Sigmoid colon (tissue), 6 donors: ENCODE measurements at regions not wholly inside any gene's neighbourhood (a gene's known extent, or its start where the extent isn't known, plus 50 kb on each side); places are given as distances from the start of the nearest gene placed in this dataset.

Experiments
- DNase-seq: peaks from one replicate; pipeline ENCODE4 v3.0.0-alpha.2; 2019
- H3K27ac ChIP-seq, 4 donors: fragments of 200-600 bp; sonication (generic); one replicate each; pipeline ENCODE4 v1.5.1; 2016 to 2019; ENCODE audit warnings: mild to moderate bottlenecking in 1 of 4
- H3K27me3 ChIP-seq, 3 donors: fragments of 200-600 bp; sonication (generic); one replicate each; pipeline ENCODE4 v1.5.1; 2019; ENCODE audit warnings: mild to moderate bottlenecking in 1 of 3
- H3K36me3 ChIP-seq, 4 donors: fragments of 200-600 bp; sonication (generic); one replicate each; pipeline ENCODE4 v1.5.1; 2016 to 2019
- H3K4me1 ChIP-seq, 4 donors: fragments of 200-600 bp; sonication (generic); one replicate each; pipeline ENCODE4 v1.5.1; 2017 to 2019
- H3K4me3 ChIP-seq, 4 donors: fragments of 200-600 bp; sonication (generic); one replicate each; pipeline ENCODE4 v1.5.1; 2017 to 2019; ENCODE audit warnings: mild to moderate bottlenecking in 2 of 4, moderate library complexity in 1 of 4
- H3K9me3 ChIP-seq, 4 donors: fragments of 200-600 bp in 3 of 4; sonication (generic) in 3 of 4; one replicate each; pipeline versions ENCODE4 v1.5.1 to v1.6.1; 2013 to 2019
- EP300 ChIP-seq, 4 donors: sonication (generic); formaldehyde crosslinking; IDR thresholded peaks; one replicate each; pipeline ENCODE4 v1.6.1; 2017; ENCODE audit warnings: antibody characterized with exemption in 4 of 4
- POLR2A ChIP-seq, 2 donors: fragments of 450-650 bp; IDR thresholded peaks; one replicate each; pipeline ENCODE4 v1.6.1; 2016; ENCODE audit warnings: antibody characterized with exemption in 2 of 2, mild to moderate bottlenecking in 2 of 2, moderate library complexity in 2 of 2
- POLR2AphosphoS5 ChIP-seq, 4 donors: sonication (generic); formaldehyde crosslinking; IDR thresholded peaks; one replicate each; pipeline ENCODE4 v1.6.1; 2017; ENCODE audit warnings: antibody characterized with exemption in 4 of 4
- WGBS, 2 donors: extraction: QIAGEN DNeasy Blood & Tissue Kit; methylation state at CpG; one replicate each; pipeline ENCODE4 v1.1.7; 2013; 5-methylcytosine and 5-hydroxymethylcytosine counted together
- intact Hi-C: fragments of 100-400 bp; cut with DNase I; formaldehyde crosslinking; loops from one replicate; pipeline ENCODE4 v1.15.1; 2023
- TF ChIP-seq, protein P1 (sequence below), 4 experiments: fragments of 450-650 bp in 3 of 4; fragments of 200-600 bp in 1 of 4; IDR thresholded peaks; one replicate each; pipeline ENCODE4 v1.5.1; 2016 to 2019; ENCODE audit warnings: antibody characterized with exemption in 4 of 4, mild to moderate bottlenecking in 3 of 4, moderate library complexity in 2 of 4
- donor health status: healthy with polysubstance abuse.
- donor health status: healthy.

DNA sequence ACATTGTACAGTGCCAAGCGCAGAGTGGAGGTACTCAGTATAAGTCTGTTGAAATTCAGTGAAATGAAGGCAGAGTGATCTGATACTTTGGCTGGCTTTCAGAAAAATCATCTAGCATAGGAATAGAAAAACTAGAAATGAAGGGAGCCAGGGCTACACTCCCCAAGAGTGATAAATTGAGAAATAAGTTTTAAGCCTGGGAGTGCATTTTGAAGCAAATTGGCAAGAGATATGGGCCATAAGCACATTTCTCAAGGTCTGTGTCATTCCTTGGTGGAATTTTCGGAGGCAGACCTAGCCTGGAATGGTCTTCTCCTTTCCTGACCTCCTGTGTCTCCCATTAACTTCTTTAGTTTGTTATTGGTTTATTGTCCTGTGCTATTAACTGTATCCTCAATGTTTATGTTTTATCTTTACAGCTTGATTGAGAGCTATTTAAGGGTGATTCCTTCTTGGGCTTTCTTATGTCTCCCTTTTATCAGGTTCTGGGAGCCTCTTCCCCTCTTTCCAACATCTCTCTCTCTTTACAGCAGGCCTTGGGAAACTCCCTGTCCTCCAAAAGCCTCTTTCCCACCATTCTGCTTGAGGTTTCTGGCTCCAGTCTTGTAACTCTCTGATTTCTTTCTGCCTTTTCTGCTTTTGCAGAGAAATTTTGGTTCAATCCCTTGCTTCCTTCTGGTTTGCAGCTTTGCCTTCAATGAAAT, 649.5 kb downstream of the SLC4A3 start:
- Histone ChIP-seq H3K27me3 (no peaks in the 10 kb centered on the region), H3K4me3 (no peak overlapping the region), H3K9me3 (no peaks in the 10 kb centered on the region), H3K4me1 (peaks cover 0 to 18% (median 11%) of the 10 kb centered on the region in 4 donors), H3K27ac (peak overlapping the region in 1 of 4 donors; percentile 38), H3K36me3 (no peaks in the 10 kb centered on the region)
- no peak for DNase-seq
- 80 to 91% methylated on average over 2 of the region's 2 CpGs for WGBS, 2 donors
- intact Hi-C loops, result no loop called here
- TF ChIP-seq POLR2AphosphoS5 (IDR thresholded peaks at IDR 0.05), result no peak
- TF ChIP-seq POLR2A (IDR thresholded peaks at IDR 0.05), result no peak
- TF ChIP-seq EP300 (IDR thresholded peaks at IDR 0.05), result no peak
- TF ChIP-seq, protein P1, sequence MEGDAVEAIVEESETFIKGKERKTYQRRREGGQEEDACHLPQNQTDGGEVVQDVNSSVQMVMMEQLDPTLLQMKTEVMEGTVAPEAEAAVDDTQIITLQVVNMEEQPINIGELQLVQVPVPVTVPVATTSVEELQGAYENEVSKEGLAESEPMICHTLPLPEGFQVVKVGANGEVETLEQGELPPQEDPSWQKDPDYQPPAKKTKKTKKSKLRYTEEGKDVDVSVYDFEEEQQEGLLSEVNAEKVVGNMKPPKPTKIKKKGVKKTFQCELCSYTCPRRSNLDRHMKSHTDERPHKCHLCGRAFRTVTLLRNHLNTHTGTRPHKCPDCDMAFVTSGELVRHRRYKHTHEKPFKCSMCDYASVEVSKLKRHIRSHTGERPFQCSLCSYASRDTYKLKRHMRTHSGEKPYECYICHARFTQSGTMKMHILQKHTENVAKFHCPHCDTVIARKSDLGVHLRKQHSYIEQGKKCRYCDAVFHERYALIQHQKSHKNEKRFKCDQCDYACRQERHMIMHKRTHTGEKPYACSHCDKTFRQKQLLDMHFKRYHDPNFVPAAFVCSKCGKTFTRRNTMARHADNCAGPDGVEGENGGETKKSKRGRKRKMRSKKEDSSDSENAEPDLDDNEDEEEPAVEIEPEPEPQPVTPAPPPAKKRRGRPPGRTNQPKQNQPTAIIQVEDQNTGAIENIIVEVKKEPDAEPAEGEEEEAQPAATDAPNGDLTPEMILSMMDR (IDR thresholded peaks at IDR 0.05), result no peak

DNA sequence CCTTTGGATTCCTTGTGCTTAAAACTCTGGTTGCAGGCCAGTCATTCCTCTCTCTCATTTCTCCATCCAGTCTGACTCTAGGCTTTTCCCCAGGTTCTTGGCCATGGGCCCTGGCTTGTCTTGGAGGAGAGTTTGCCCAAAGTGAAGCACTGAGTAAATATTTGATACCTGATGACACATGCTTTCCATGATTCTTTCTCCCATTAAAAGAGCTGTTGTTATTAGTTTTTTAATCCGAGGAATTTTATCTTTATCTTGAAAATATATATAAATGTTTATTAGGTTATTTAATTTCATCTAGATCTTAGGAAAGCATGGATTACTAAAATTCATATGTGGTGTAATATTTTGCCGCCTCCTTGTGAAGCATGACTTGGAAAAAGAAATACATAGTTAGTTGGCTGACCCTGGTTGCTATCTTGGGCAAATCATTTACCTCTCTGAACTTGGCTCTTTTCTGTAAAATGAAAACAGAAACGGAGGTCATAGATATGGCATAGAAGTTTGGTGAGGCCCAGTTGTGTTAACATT, 650.1 kb downstream of the SLC4A3 start:
- Histone ChIP-seq H3K4me3 (no peak overlapping the region), H3K27me3 (no peaks in the 10 kb centered on the region), H3K36me3 (no peaks in the 10 kb centered on the region), H3K27ac (peak overlapping the region in 1 of 4 donors; percentile 38), H3K4me1 (peaks cover 0 to 18% (median 11%) of the 10 kb centered on the region in 4 donors), H3K9me3 (no peaks in the 10 kb centered on the region)
- no peak for DNase-seq
- TF ChIP-seq, protein P1 (IDR thresholded peaks at IDR 0.05), result no peak
- TF ChIP-seq POLR2AphosphoS5 (IDR thresholded peaks at IDR 0.05) (no peak), EP300 (IDR thresholded peaks at IDR 0.05) (no peak), POLR2A (IDR thresholded peaks at IDR 0.05) (no peak)
- 51 to 61% methylated on average over 3 of the region's 3 CpGs for WGBS, 2 donors
- intact Hi-C loops, result no loop called here

DNA sequence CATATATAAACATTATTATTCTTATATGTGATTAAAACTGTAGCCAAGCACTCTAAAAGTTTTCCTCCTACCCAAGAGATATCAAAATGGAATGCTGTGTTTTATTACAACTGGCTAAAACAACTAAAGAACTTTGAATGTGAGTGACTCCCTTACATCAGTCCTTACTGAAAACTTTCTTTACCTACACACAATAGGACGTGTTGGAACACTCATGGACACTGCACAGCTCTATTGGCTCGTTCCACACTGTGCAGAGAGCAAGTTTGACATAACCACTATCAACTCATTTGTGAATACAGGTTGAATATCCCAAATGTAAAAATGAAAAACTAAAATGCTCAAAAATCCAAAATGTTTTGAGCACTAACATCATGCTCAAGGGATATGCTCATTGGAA, 650.6 kb downstream of the SLC4A3 start:
- intact Hi-C loops, result no loop called here
- no peak for DNase-seq
- TF ChIP-seq POLR2AphosphoS5 (IDR thresholded peaks at IDR 0.05) (no peak), EP300 (IDR thresholded peaks at IDR 0.05) (no peak), POLR2A (IDR thresholded peaks at IDR 0.05) (no peak)
- TF ChIP-seq, protein P1 (IDR thresholded peaks at IDR 0.05), result no peak
- Histone ChIP-seq H3K9me3 (no peaks in the 10 kb centered on the region), H3K4me3 (no peak overlapping the region), H3K36me3 (no peaks in the 10 kb centered on the region), H3K27me3 (no peaks in the 10 kb centered on the region), H3K27ac (no peak overlapping the region), H3K4me1 (peaks cover 0 to 18% (median 11%) of the 10 kb centered on the region in 4 donors)
- 55 to 58% methylated on average over 2 of the region's 2 CpGs for whole genome bisulfite sequencing, 2 donors

DNA sequence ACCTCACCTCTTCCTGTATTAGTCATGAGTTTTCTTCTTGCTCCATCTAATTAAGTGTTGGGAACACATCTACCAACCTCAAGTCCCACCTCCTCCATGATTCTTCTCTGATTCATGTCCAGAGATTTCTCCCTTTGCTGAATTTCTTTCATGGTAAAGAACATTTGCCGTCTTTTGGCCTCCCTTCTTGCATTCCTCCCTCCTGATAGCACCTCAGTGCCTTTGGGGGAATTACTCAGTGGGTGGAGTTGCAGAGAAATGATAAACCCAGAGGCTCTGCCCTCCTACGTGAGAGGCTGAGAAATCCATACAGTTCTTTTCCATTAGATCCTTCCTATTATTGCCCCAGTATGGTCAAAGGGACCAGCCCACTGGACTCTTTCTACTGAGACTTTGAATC, 651.9 kb downstream of the SLC4A3 start:
- H3K27ac ChIP-seq, result no peak overlapping the region
- H3K4me1 ChIP-seq, result peaks cover 0 to 18% (median 11%) of the 10 kb centered on the region in 4 donors
- no peak for DNase-seq
- no peaks in the 10 kb centered on the region for H3K9me3 ChIP-seq
- intact Hi-C loops, result no loop called here
- H3K27me3 ChIP-seq, result no peaks in the 10 kb centered on the region
- no peaks in the 10 kb centered on the region for H3K36me3 ChIP-seq
- TF ChIP-seq POLR2AphosphoS5 (IDR thresholded peaks at IDR 0.05) (no peak), POLR2A (IDR thresholded peaks at IDR 0.05) (no peak)
- WGBS, 2 donors, result 85 to 87% methylated on average over 2 of the region's 2 CpGs
- no peak overlapping the region for H3K4me3 ChIP-seq

DNA sequence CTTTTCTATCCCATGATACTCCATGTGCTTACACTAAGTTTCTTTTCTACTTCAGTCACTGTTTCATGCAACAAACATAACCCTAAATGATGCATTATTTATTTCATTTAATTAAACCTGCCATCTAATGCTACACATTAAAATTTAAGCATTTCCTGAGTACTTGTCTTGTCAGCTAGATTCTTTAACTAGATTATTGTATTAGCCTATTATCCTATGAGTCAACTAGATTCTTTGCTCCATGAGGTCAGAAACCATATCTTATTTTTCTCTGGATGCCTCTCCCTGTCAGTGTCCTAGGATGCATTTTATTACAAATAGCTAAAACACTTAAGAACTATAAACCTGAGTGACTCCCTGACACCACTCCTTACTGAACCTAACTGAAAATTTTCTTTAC, 652.4 kb downstream of the SLC4A3 start:
- no peaks in the 10 kb centered on the region for H3K36me3 ChIP-seq
- intact Hi-C loops, result no loop called here
- no peak overlapping the region for H3K27ac ChIP-seq
- peaks cover 0 to 18% (median 11%) of the 10 kb centered on the region in 4 donors for H3K4me1 ChIP-seq
- no peaks in the 10 kb centered on the region for H3K27me3 ChIP-seq
- DNase-seq, result no peak
- H3K4me3 ChIP-seq, result no peak overlapping the region
- no peak for TF ChIP-seq POLR2AphosphoS5 (IDR thresholded peaks at IDR 0.05)
- no peak for TF ChIP-seq EP300 (IDR thresholded peaks at IDR 0.05)
- TF ChIP-seq, protein P1 (IDR thresholded peaks at IDR 0.05), result no peak
- no peak for TF ChIP-seq POLR2A (IDR thresholded peaks at IDR 0.05)
- H3K9me3 ChIP-seq, result no peaks in the 10 kb centered on the region
